ENCODE measurements at regions not wholly inside any gene's neighbourhood (a gene's known extent, or its start where the extent isn't known, plus 50 kb on each side); places are given as distances from the start of the nearest gene placed in this dataset.

- no peak for DNase-seq
Measured at GRCh38 chr2:54360055-54360792, 95.9 kb upstream of the SPTBN1 start.

GRCh38 chr2:54364409-54364808, 91.7 kb upstream of the SPTBN1 start:
- no peak for DNase-seq

- no peak for DNase-seq
Measured at GRCh38 chr2:54365661-54366060, 90.5 kb upstream of the SPTBN1 start.

GRCh38 chr2:54366487-54367280, 89.4 kb upstream of the SPTBN1 start:
- DNase-seq = no peak

GRCh38 chr2:54370405-54371104, 85.6 kb upstream of the SPTBN1 start:
- DNase-seq = no peak

GRCh38 chr2:54371460-54372065, 84.6 kb upstream of the SPTBN1 start:
- DNase-seq = no peak

GRCh38 chr2:54372361-54372760, 83.8 kb upstream of the SPTBN1 start:
- no peak for DNase-seq

GRCh38 chr2:54373855-54374254, 82.3 kb upstream of the SPTBN1 start:
- DNase-seq = no peak

- no peak for DNase-seq
Measured at GRCh38 chr2:54374591-54375364, 81.3 kb upstream of the SPTBN1 start.

- no peak for DNase-seq
Measured at GRCh38 chr2:54377451-54377850, 78.7 kb upstream of the SPTBN1 start.

GRCh38 chr2:54377901-54378493, 78.1 kb upstream of the SPTBN1 start:
- DNase-seq = no peak

- DNase-seq = no peak
Measured at GRCh38 chr2:54380670-54381069, 75.5 kb upstream of the SPTBN1 start.

- DNase-seq = no peak
Measured at GRCh38 chr2:54381293-54381692, 74.8 kb upstream of the SPTBN1 start.

GRCh38 chr2:54382601-54383000, 73.5 kb upstream of the SPTBN1 start:
- DNase-seq = no peak

GRCh38 chr2:54384301-54385203, 71.6 kb upstream of the SPTBN1 start:
- DNase-seq = no peak

GRCh38 chr2:54385271-54385670, 70.9 kb upstream of the SPTBN1 start:
- DNase-seq = no peak

- DNase-seq = no peak
Measured at GRCh38 chr2:54386585-54386984, 69.5 kb upstream of the SPTBN1 start.

GRCh38 chr2:54387059-54387991, 68.8 kb upstream of the SPTBN1 start:
- no peak for DNase-seq

GRCh38 chr2:54388076-54388475, 68.1 kb upstream of the SPTBN1 start:
- no peak for DNase-seq

Data from NCI-H1930 (cell line).